ENCODE measurements at regions not wholly inside any gene's neighbourhood (a gene's known extent, or its start where the extent isn't known, plus 50 kb on each side); places are given as distances from the start of the nearest gene placed in this dataset.

DNA sequence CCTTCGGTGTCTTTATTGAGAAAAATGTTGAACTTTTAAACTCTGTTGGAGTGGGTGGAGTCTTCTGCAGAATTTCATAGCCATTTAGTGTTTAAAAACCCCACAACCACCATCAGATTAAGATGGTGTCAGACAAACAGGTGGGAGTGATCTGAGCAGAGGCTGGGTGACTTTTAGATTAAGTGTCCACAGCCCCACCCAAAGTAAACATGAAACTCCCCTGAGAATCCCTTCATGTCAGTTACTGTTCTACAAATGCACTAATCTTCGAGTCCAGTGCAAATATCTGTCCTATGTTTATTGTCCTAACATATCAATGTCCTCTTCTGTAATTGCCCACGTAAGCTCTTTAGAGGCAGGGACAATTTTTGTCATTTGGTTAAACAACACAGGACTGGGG is 175.6 kb upstream of the RBPJ start (continued):
- no peak for TF ChIP-seq IKZF2 (IDR thresholded peaks at IDR 0.05)

DNA sequence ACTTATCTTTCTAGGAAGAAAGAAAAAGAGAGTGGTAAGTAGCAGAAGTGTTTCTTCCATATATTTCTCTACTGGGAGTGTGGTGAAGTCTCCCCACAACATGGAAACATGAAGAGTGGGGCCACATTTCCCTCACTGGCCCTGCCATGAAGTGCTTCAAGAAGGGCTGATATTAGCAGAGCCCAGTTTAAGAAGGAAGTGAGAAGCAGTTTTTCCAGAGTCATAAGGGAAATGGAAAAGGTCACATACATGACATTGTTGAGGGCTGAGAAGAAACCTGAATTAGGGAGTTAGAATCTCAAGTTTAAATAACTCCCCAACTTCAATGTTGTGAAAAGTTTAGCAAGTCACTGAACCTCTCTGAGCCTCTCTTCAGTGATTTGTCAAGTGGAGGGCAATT is 171.9 kb upstream of the RBPJ start:
- Histone ChIP-seq H3K36me3 (ENCODE audit: control insufficient read depth in 2 of 2, insufficient read depth in 2 of 2, low read length in 1 of 2) (no peaks in the 10 kb centered on the region), H2AFZ (ENCODE audit: control insufficient read depth, low read depth, low read length) (no peak overlapping the region), H3K4me1 (ENCODE audit: control insufficient read depth, insufficient read depth, low read length) (peaks cover 4% of the 10 kb centered on the region; the same call in 1 of the 2 replicates), H3K27ac (ENCODE audit: control insufficient read depth, insufficient read depth) (no peak overlapping the region), H3K4me3 (no peak overlapping the region), H3K79me2 (ENCODE audit: control insufficient read depth, insufficient read depth, low read length) (no peaks in the 10 kb centered on the region), H3K9me3 (replicated peaks; ENCODE audit: control insufficient read depth, insufficient read depth, low read length) (no peaks in the 10 kb centered on the region), H4K20me1 (ENCODE audit: control insufficient read depth, insufficient read depth) (no peaks in the 10 kb centered on the region), H3K4me2 (ENCODE audit: control insufficient read depth, insufficient read depth) (no peak overlapping the region), H3K9ac (ENCODE audit: control insufficient read depth, insufficient read depth, low read length) (no peak overlapping the region), H3K27me3 (replicated peaks in 1 of 2; ENCODE audit: control insufficient read depth in 2 of 2, insufficient read depth in 2 of 2, low read length in 1 of 2) (0 out of 4 replicates have a peak, but pooled peaks cover 0 to 1% of the 10 kb centered on the region in 2 experiments)
- SMC1A ChIA-PET (ENCODE audit: uncharacterized antibody, unreplicated experiment), result no interaction called here
- no peak for DNase-seq (ENCODE audit: low read depth, low spot score)
- CTCF ChIA-PET, result no interaction called here
- POLR2A ChIA-PET, result no interaction called here
- in situ Hi-C loops (cut with MboI), result no loop called here
- ATAC-seq, result no peak
- RAD21 ChIA-PET (ENCODE audit: unreplicated experiment), result no interaction called here
- no peak for TF ChIP-seq SP1 (IDR thresholded peaks at IDR 0.05; ENCODE audit: low read depth, low read length)
- BruUV-seq (replicated peaks), result no TSS peak
- FAIRE-seq, result no peak
- intact Hi-C loops (cut with micrococcal nuclease; ENCODE audit: unreplicated experiment), result no loop called here

DNA sequence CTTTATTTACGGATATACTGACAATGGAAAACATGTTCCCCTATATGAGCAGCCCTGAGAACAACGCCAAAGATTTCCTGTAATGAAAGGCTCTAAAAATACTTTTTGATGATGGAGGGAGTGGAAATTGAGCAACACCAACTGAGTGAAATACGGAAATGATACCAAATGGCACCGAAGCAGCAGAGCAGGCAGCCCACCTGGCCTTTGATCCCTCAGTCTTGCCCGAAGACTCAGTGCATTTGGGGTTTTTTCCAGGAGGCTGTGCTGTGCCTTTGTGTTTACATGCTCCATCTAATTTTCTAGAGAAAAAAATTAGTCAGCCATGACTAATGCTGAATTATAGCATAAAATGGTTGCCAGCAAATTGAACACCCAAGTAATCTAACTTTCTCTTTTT is 169.9 kb upstream of the RBPJ start:
- Histone ChIP-seq H2AFZ (ENCODE audit: control insufficient read depth, low read depth, low read length) (no peak overlapping the region), H3K79me2 (ENCODE audit: control insufficient read depth, insufficient read depth, low read length) (no peaks in the 10 kb centered on the region), H3K36me3 (ENCODE audit: control insufficient read depth in 2 of 2, insufficient read depth in 2 of 2, low read length in 1 of 2) (no peaks in the 10 kb centered on the region), H3K27ac (ENCODE audit: control insufficient read depth, insufficient read depth) (no peak overlapping the region), H3K27me3 (replicated peaks in 1 of 2; ENCODE audit: control insufficient read depth in 2 of 2, insufficient read depth in 2 of 2, low read length in 1 of 2) (0 out of 4 replicates have a peak, but pooled peaks cover 0 to 1% of the 10 kb centered on the region in 2 experiments), H3K4me3 (no peak overlapping the region), H4K20me1 (ENCODE audit: control insufficient read depth, insufficient read depth) (no peaks in the 10 kb centered on the region), H3K9ac (ENCODE audit: control insufficient read depth, insufficient read depth, low read length) (no peak overlapping the region), H3K9me3 (replicated peaks; ENCODE audit: control insufficient read depth, insufficient read depth, low read length) (no peaks in the 10 kb centered on the region), H3K4me2 (ENCODE audit: control insufficient read depth, insufficient read depth) (no peak overlapping the region), H3K4me1 (ENCODE audit: control insufficient read depth, insufficient read depth, low read length) (no peaks in the 10 kb centered on the region)
- DNase-seq (ENCODE audit: low read depth, low spot score) (no peak), FAIRE-seq (no peak), ATAC-seq (no peak; the same call in 2 of the 3 replicates)
- SMC1A ChIA-PET (ENCODE audit: uncharacterized antibody, unreplicated experiment), result no interaction called here
- intact Hi-C loops (cut with micrococcal nuclease; ENCODE audit: unreplicated experiment) (no loop called here), in situ Hi-C loops (cut with MboI) (no loop called here)
- WGBS (ENCODE audit: insufficient coverage, insufficient replicate concordance, low lambda C conversion rate, missing lambda C conversion rate), result 49% methylated on average over 5 of the region's 5 CpGs
- BruUV-seq (replicated peaks), result no TSS peak
- CTCF ChIA-PET, result no interaction called here
- RAD21 ChIA-PET (ENCODE audit: unreplicated experiment), result no interaction called here
- POLR2A ChIA-PET, result no interaction called here
- no peak for TF ChIP-seq NR2C2 (IDR thresholded peaks at IDR 0.05; ENCODE audit: borderline replicate concordance, control insufficient read depth, insufficient read length, low read depth)
- no peak for TF ChIP-seq FOXK2 (IDR thresholded peaks at IDR 0.05)
- no peak for TF ChIP-seq ETV6 (conservative IDR thresholded peaks at IDR 0.05 in 1 of 2, IDR thresholded peaks at IDR 0.05 in 1 of 2; ENCODE audit: borderline replicate concordance in 1 of 2, low read depth in 1 of 2)
- TF ChIP-seq HDAC6 (IDR thresholded peaks at IDR 0.05; ENCODE audit: unreplicated experiment), result no peak
- TF ChIP-seq LARP7 (IDR thresholded peaks at IDR 0.05), result no peak
- TF ChIP-seq, protein P1, sequence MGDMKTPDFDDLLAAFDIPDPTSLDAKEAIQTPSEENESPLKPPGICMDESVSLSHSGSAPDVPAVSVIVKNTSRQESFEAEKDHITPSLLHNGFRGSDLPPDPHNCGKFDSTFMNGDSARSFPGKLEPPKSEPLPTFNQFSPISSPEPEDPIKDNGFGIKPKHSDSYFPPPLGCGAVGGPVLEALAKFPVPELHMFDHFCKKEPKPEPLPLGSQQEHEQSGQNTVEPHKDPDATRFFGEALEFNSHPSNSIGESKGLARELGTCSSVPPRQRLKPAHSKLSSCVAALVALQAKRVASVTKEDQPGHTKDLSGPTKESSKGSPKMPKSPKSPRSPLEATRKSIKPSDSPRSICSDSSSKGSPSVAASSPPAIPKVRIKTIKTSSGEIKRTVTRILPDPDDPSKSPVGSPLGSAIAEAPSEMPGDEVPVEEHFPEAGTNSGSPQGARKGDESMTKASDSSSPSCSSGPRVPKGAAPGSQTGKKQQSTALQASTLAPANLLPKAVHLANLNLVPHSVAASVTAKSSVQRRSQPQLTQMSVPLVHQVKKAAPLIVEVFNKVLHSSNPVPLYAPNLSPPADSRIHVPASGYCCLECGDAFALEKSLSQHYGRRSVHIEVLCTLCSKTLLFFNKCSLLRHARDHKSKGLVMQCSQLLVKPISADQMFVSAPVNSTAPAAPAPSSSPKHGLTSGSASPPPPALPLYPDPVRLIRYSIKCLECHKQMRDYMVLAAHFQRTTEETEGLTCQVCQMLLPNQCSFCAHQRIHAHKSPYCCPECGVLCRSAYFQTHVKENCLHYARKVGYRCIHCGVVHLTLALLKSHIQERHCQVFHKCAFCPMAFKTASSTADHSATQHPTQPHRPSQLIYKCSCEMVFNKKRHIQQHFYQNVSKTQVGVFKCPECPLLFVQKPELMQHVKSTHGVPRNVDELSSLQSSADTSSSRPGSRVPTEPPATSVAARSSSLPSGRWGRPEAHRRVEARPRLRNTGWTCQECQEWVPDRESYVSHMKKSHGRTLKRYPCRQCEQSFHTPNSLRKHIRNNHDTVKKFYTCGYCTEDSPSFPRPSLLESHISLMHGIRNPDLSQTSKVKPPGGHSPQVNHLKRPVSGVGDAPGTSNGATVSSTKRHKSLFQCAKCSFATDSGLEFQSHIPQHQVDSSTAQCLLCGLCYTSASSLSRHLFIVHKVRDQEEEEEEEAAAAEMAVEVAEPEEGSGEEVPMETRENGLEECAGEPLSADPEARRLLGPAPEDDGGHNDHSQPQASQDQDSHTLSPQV (IDR thresholded peaks at IDR 0.05), result no peak
- TF ChIP-seq, protein P2, sequence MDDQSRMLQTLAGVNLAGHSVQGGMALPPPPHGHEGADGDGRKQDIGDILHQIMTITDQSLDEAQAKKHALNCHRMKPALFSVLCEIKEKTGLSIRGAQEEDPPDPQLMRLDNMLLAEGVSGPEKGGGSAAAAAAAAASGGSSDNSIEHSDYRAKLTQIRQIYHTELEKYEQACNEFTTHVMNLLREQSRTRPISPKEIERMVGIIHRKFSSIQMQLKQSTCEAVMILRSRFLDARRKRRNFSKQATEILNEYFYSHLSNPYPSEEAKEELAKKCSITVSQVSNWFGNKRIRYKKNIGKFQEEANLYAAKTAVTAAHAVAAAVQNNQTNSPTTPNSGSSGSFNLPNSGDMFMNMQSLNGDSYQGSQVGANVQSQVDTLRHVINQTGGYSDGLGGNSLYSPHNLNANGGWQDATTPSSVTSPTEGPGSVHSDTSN (IDR thresholded peaks at IDR 0.05; ENCODE audit: insufficient replicate concordance, low read depth, low read length), result no peak
- TF ChIP-seq ZNF384 (IDR thresholded peaks at IDR 0.05; ENCODE audit: borderline replicate concordance, low read depth, low read length), result no peak
- TF ChIP-seq JUNB (IDR thresholded peaks at IDR 0.05), result no peak
- no peak for TF ChIP-seq CEBPB (IDR thresholded peaks at IDR 0.05; ENCODE audit: borderline replicate concordance in 1 of 2, low read depth in 2 of 2, low read length in 2 of 2)
- no peak for TF ChIP-seq TBL1XR1 (IDR thresholded peaks at IDR 0.05; ENCODE audit: low read depth, low read length)
